Astrocyte (in vitro differentiated cells and primary cell): ENCODE measurements at regions not wholly inside any gene's neighbourhood (a gene's known extent, or its start where the extent isn't known, plus 50 kb on each side); places are given as distances from the start of the nearest gene placed in this dataset.

Experiments used
- DNase-seq: peaks from one replicate; pipeline ENCODE4 v3.0.0-alpha.2; 2010; ENCODE audit warnings: low read depth
- FAIRE-seq: peaks from 2 replicates; lab custom pipeline; 2011; peaks lifted over from hg19 to GRCh38; lab: Jason Lieb, UNC
- H2AFZ ChIP-seq: 2 replicates; pipeline ENCODE4 v1.6.0; 2012; ENCODE audit warnings: low read depth, low read length, inconsistent platforms
- H3K27ac ChIP-seq: 2 replicates; pipeline ENCODE4 v1.5.1; 2011; ENCODE audit warnings: low read depth, low read length, inconsistent platforms
- H3K27me3 ChIP-seq: 2 replicates; pipeline ENCODE4 v1.6.0; 2011; ENCODE audit warnings: low read length, inconsistent platforms; ENCODE audit not compliant: insufficient read depth
- H3K36me3 ChIP-seq: 2 replicates; pipeline ENCODE4 v1.5.1; 2011; ENCODE audit warnings: low read length, inconsistent platforms; ENCODE audit not compliant: insufficient read depth
- H3K4me1 ChIP-seq: 2 replicates; pipeline ENCODE4 v1.5.1; 2011; ENCODE audit warnings: low read length, inconsistent platforms; ENCODE audit not compliant: insufficient read depth
- H3K4me2 ChIP-seq: 2 replicates; pipeline ENCODE4 v1.6.0; 2012; ENCODE audit warnings: low read length, inconsistent platforms
- H3K4me3 ChIP-seq: 2 replicates; pipeline ENCODE4 v1.5.1; 2011; ENCODE audit warnings: low read depth, mild to moderate bottlenecking, low read length, inconsistent platforms; ENCODE audit not compliant: insufficient read depth
- H3K79me2 ChIP-seq: 2 replicates; pipeline ENCODE4 v1.6.0; 2012; ENCODE audit warnings: mild to moderate bottlenecking, low read length, inconsistent platforms; ENCODE audit not compliant: insufficient read depth
- H3K9ac ChIP-seq: 2 replicates; pipeline ENCODE4 v1.6.0; 2012; ENCODE audit warnings: mild to moderate bottlenecking, low read length, inconsistent platforms
- H3K9me3 ChIP-seq: 2 replicates; pipeline ENCODE4 v1.5.1; 2012; ENCODE audit warnings: low read depth, mild to moderate bottlenecking, low read length, inconsistent platforms; ENCODE audit not compliant: insufficient read depth
- H4K20me1 ChIP-seq: 2 replicates; pipeline ENCODE4 v1.6.0; 2012; ENCODE audit warnings: low read length, inconsistent platforms; ENCODE audit not compliant: insufficient read depth
- H3K27ac Mint-ChIP-seq: one replicate; pipeline ENCODE4 v1.8.0; 2021; ENCODE audit warnings: mild to moderate bottlenecking, mixed read lengths; ENCODE audit not compliant: unreplicated experiment
- H3K27me3 Mint-ChIP-seq: one replicate; pipeline ENCODE4 v1.8.0; 2021; ENCODE audit warnings: low read depth, mixed read lengths; ENCODE audit not compliant: unreplicated experiment
- H3K36me3 Mint-ChIP-seq: one replicate; pipeline ENCODE4 v1.8.0; 2021; ENCODE audit warnings: low read depth, mixed read lengths; ENCODE audit not compliant: unreplicated experiment
- H3K4me1 Mint-ChIP-seq: one replicate; pipeline ENCODE4 v1.8.0; 2021; ENCODE audit warnings: low read depth, mixed read lengths; ENCODE audit not compliant: unreplicated experiment
- H3K4me3 Mint-ChIP-seq: one replicate; pipeline ENCODE4 v1.8.0; 2021; ENCODE audit warnings: mild to moderate bottlenecking, moderate library complexity, mixed read lengths; ENCODE audit not compliant: unreplicated experiment
- H3K9me3 Mint-ChIP-seq: one replicate; pipeline ENCODE4 v1.8.0; 2021; ENCODE audit warnings: mild to moderate bottlenecking, mixed read lengths; ENCODE audit not compliant: unreplicated experiment
- EZH2 ChIP-seq: IDR thresholded peaks from 2 replicates; pipeline ENCODE4 v1.6.1; 2012; ENCODE audit warnings: mild to moderate bottlenecking, low read length, inconsistent platforms; ENCODE audit not compliant: insufficient read depth
- TF ChIP-seq, protein P1 (sequence below): IDR thresholded peaks from 2 replicates; pipeline ENCODE4 v1.5.1; 2011; ENCODE audit warnings: low read depth, mild to moderate bottlenecking, inconsistent platforms, low read length, moderate library complexity; ENCODE audit not compliant: insufficient read depth

DNA sequence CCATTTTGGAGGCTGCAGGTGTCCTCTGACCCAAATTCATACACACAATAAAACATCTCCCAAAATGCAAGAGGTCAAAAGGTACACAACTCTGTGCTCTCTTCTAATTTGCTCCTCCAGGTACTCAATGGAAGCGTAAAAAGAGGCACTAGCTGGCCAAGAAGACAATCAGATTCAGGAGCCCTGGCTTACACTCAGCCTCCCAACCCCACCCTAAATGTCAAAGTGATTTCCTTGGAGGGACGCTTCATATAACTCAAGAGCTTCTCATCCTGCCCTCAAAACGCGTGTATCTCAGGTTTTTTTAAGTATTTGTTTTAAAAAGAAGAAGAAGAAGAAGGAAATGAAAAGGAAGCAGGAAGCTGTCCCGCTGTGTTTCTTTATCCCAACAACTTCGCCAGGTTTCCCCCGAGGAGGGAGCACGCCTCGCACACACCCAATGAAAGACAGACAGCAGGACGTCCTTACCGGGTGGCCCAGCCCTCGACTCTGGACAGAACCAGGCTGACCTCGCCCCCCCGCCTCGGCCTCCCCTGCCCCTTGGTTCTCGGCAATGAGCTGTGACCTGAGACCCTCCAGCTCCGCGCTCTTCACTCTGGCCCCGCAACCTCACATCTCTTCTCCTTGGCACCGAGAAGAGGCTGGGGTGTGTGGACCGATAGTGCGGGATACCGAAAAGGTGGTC, 620.7 kb upstream of the ZNF385D start:
- Histone ChIP-seq H3K27ac (no peak overlapping the region), H3K9ac (no peak overlapping the region), H3K79me2 (no peaks in the 10 kb centered on the region), H3K4me1 (no peaks in the 10 kb centered on the region), H3K9me3 (no peaks in the 10 kb centered on the region), H3K4me2 (peak overlapping the region; percentile 84), H3K27me3 (peaks cover 32% of the 10 kb centered on the region), H3K36me3 (no peaks in the 10 kb centered on the region), H4K20me1 (no peaks in the 10 kb centered on the region), H2AFZ (peak overlapping the region; percentile 64), H3K4me3 (peak overlapping the region; percentile 37)
- peaks cover 39% of the 10 kb centered on the region for H3K27me3 Mint-ChIP-seq
- DNase-seq (no peak), FAIRE-seq (no peak)
- H3K4me1 Mint-ChIP-seq: peaks cover 2% of the 10 kb centered on the region
- H3K9me3 Mint-ChIP-seq: peaks cover 4% of the 10 kb centered on the region
- H3K36me3 Mint-ChIP-seq: no peaks in the 10 kb centered on the region
- TF ChIP-seq, protein P1, sequence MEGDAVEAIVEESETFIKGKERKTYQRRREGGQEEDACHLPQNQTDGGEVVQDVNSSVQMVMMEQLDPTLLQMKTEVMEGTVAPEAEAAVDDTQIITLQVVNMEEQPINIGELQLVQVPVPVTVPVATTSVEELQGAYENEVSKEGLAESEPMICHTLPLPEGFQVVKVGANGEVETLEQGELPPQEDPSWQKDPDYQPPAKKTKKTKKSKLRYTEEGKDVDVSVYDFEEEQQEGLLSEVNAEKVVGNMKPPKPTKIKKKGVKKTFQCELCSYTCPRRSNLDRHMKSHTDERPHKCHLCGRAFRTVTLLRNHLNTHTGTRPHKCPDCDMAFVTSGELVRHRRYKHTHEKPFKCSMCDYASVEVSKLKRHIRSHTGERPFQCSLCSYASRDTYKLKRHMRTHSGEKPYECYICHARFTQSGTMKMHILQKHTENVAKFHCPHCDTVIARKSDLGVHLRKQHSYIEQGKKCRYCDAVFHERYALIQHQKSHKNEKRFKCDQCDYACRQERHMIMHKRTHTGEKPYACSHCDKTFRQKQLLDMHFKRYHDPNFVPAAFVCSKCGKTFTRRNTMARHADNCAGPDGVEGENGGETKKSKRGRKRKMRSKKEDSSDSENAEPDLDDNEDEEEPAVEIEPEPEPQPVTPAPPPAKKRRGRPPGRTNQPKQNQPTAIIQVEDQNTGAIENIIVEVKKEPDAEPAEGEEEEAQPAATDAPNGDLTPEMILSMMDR: no peak
- no peak for TF ChIP-seq EZH2
- H3K4me3 Mint-ChIP-seq: peak overlapping the region; percentile 79
- no peak overlapping the region for H3K27ac Mint-ChIP-seq

DNA sequence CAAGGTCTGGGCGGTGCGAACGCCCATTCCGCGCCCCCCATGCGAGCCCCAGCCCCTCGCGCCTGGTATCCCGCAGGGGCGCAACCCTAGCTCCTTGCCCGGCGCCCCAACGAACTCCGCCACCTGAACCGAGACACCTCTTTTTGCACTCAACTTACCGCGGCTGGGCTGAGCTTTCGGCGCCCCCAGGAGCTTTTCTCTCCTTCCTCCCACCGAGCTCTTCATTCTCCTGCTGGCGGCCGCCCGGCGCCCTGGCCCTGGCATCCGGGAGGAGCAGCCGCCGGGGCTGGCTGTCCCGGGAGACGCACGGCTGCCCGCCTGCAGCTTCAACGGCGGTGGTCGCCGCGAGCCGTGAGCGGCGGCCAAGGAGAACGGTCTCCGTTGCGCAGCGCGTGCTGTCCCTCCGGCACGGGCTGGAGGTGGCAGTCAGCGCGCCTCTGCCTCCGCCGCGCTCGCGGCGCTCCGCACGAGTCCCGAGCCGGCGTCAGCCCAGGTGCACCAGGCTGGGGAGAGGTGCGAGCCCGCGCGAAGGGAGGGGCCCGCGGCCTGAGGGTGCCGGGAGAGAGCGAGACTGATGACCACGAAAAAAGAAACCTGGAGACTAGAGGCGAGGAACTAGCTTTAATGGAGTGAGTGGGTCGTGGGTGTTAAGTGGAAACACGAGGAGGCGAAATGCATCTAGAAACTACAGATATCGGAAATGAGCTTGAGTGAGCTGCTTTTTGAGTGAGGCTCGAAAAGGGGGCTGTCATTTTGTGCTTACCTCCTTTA, 621.5 kb upstream of the ZNF385D start:
- no peaks in the 10 kb centered on the region for H3K36me3 ChIP-seq
- H3K9ac ChIP-seq: no peak overlapping the region
- peak overlapping the region; percentile 37 for H3K4me3 ChIP-seq
- H4K20me1 ChIP-seq: no peaks in the 10 kb centered on the region
- no peak overlapping the region for H3K27ac ChIP-seq
- peak overlapping the region; percentile 84 for H3K4me2 ChIP-seq
- H3K4me1 Mint-ChIP-seq: peaks cover 9% of the 10 kb centered on the region
- H3K27me3 ChIP-seq: peaks cover 32% of the 10 kb centered on the region
- no peaks in the 10 kb centered on the region for H3K79me2 ChIP-seq
- FAIRE-seq (no peak), DNase-seq (no peak)
- H3K9me3 Mint-ChIP-seq: peaks cover 4% of the 10 kb centered on the region
- H3K4me1 ChIP-seq: peaks cover 3% of the 10 kb centered on the region
- TF ChIP-seq, protein P1: no peak
- TF ChIP-seq EZH2: no peak
- H3K4me3 Mint-ChIP-seq: peak overlapping the region; percentile 79
- H3K27ac Mint-ChIP-seq: no peak overlapping the region
- peaks cover 39% of the 10 kb centered on the region for H3K27me3 Mint-ChIP-seq
- H2AFZ ChIP-seq: peak overlapping the region; percentile 64
- no peaks in the 10 kb centered on the region for H3K9me3 ChIP-seq
- H3K36me3 Mint-ChIP-seq: no peaks in the 10 kb centered on the region

DNA sequence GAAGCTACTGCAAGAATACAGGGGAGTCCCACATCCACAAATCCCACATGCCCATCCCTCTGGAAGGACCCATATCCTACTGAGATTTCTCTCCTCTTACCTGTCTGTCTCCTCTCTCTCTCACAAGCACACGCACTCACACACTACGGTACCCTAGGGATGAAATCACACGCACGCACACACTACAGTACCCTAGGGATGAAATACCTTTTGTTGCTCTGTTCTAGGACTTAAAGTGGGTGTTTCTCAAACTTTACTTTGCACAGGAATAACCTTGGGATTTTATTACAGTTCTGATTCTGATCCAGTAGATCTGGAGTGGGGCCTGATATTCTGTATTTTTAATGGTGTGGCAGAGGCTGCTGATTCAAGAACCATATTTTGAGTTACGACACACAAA, 622.2 kb upstream of the ZNF385D start:
- no peak for DNase-seq
- H3K9me3 Mint-ChIP-seq: peaks cover 4% of the 10 kb centered on the region
- no peaks in the 10 kb centered on the region for H3K36me3 Mint-ChIP-seq
- peak overlapping the region; percentile 84 for H3K4me2 ChIP-seq
- no peaks in the 10 kb centered on the region for H3K79me2 ChIP-seq
- H3K4me1 ChIP-seq: peaks cover 3% of the 10 kb centered on the region
- no peak overlapping the region for H2AFZ ChIP-seq
- H3K27me3 Mint-ChIP-seq: peaks cover 39% of the 10 kb centered on the region
- FAIRE-seq: no peak
- no peaks in the 10 kb centered on the region for H3K9me3 ChIP-seq
- no peak overlapping the region for H3K27ac ChIP-seq
- peak overlapping the region; percentile 72 for H3K4me3 Mint-ChIP-seq
- no peak overlapping the region for H3K4me3 ChIP-seq
- TF ChIP-seq, protein P1: no peak
- TF ChIP-seq EZH2: no peak
- H3K27me3 ChIP-seq: peaks cover 32% of the 10 kb centered on the region
- no peak overlapping the region for H3K27ac Mint-ChIP-seq
- no peaks in the 10 kb centered on the region for H4K20me1 ChIP-seq
- H3K4me1 Mint-ChIP-seq: peaks cover 12% of the 10 kb centered on the region
- H3K36me3 ChIP-seq: no peaks in the 10 kb centered on the region
- H3K9ac ChIP-seq: no peak overlapping the region
